Panc1 (cell line): ENCODE measurements at regions not wholly inside any gene's neighbourhood (a gene's known extent, or its start where the extent isn't known, plus 50 kb on each side); places are given as distances from the start of the nearest gene placed in this dataset.

Source experiments
- ATAC-seq: fragments of 200-7000 bp; cut with Tn5 transposase; 2 replicates; pipeline ENCODE4 v1.9.1; 2020; ENCODE audit warnings: mild to moderate bottlenecking, moderate library complexity
- BruUV-seq: library from RNA; stranded (reverse); fragments of 400-500 nt; replicated peaks from 2 replicates; lab custom pipeline; 2021; lab: Mats Ljungman, UMichigan
- CTCF ChIA-PET: fragments of 300-600 bp; sonication (Branson Sonifier 250); formaldehyde crosslinking; loops from one replicate; lab custom pipeline; 2022; ENCODE audit warnings: antibody characterized with exemption; lab: Charles Lee
- POLR2A ChIA-PET: fragments of 300-600 bp; sonication (Branson Sonifier 250); formaldehyde crosslinking; loops from one replicate; lab custom pipeline; 2022; ENCODE audit warnings: antibody characterized with exemption; lab: Charles Lee
- DNase-seq: peaks from one replicate; pipeline ENCODE4 v3.0.0-alpha.2; 2010; ENCODE audit warnings: low read depth, low spot score
- H3K27ac ChIP-seq: 2 replicates; pipeline ENCODE4 v1.5.1; 2011; ENCODE audit warnings: mild to moderate bottlenecking, low read length, inconsistent platforms
- H3K27me3 ChIP-seq: fragments of 200-500 bp; sonication (Bioruptor generic); 2 replicates; pipeline ENCODE4 v1.6.0; 2014; ENCODE audit warnings: low read length, inconsistent platforms; ENCODE audit not compliant: control insufficient read depth, insufficient read depth
- H3K36me3 ChIP-seq: fragments of 200-500 bp; sonication (Bioruptor generic); 2 replicates; pipeline ENCODE4 v1.5.1; 2014; ENCODE audit warnings: inconsistent platforms, mild to moderate bottlenecking, low read length, moderate library complexity; ENCODE audit not compliant: control insufficient read depth, insufficient read depth
- H3K4me1 ChIP-seq: 2 replicates; pipeline ENCODE4 v1.5.1; 2011; ENCODE audit warnings: inconsistent platforms, mild to moderate bottlenecking, low read length, moderate library complexity; ENCODE audit not compliant: control insufficient read depth, insufficient read depth
- H3K4me3 ChIP-seq, 2 experiments: 2 replicates each; pipeline ENCODE4 v1.5.1; 2011 to 2012; ENCODE audit warnings: low read depth in 2 of 2, low read length in 2 of 2, mild to moderate bottlenecking in 2 of 2, inconsistent platforms in 1 of 2, moderate library complexity in 1 of 2
- H3K9me3 ChIP-seq: fragments of 200-500 bp; sonication (Bioruptor generic); 2 replicates; pipeline ENCODE4 v1.5.1; 2014; ENCODE audit warnings: low read depth, mild to moderate bottlenecking, inconsistent platforms, low read length, moderate library complexity; ENCODE audit not compliant: control insufficient read depth, insufficient read depth
- CTCF ChIP-seq: fragments of 450-650 bp; IDR thresholded peaks from 2 replicates; pipeline ENCODE4 v1.5.1; 2017; ENCODE audit warnings: mild to moderate bottlenecking
- POLR2AphosphoS5 ChIP-seq: IDR thresholded peaks from 2 replicates; pipeline ENCODE4 v1.6.1; 2012; ENCODE audit warnings: mild to moderate bottlenecking, low read depth, low read length, moderate library complexity
- REST ChIP-seq, 2 experiments: IDR thresholded peaks; 2 replicates each; pipeline ENCODE4 v1.6.1; 2011 to 2012; ENCODE audit warnings: low read depth in 2 of 2, control low read depth in 1 of 2, low read length in 1 of 2, mild to moderate bottlenecking in 1 of 2, moderate library complexity in 1 of 2; ENCODE audit not compliant: insufficient read depth in 1 of 2
- SIN3A ChIP-seq: IDR thresholded peaks from 2 replicates; pipeline ENCODE4 v1.6.1; 2012; ENCODE audit warnings: low read depth, mild to moderate bottlenecking, low read length, moderate library complexity, borderline replicate concordance; ENCODE audit not compliant: insufficient read depth
- TCF7L2 ChIP-seq: IDR thresholded peaks from 2 replicates; pipeline ENCODE4 v1.6.1; 2011; ENCODE audit warnings: mild to moderate bottlenecking, low read depth, low read length, inconsistent platforms
- in situ Hi-C: cut with HindIII; loops from 2 replicates; pipeline ENCODE4 v1.10.0; 2016; ENCODE audit warnings: low sequenced_read_pairs, low pct_unique_long_range_greater_than_20kb
- intact Hi-C: fragments of 100-400 bp; cut with micrococcal nuclease; formaldehyde crosslinking; loops from one replicate; pipeline ENCODE4 v1.10.0; 2022; ENCODE audit not compliant: unreplicated experiment

GRCh38 chr4:85024671-85025070 lies 58.2 kb upstream of the WDFY3 start:
- BruUV-seq = no TSS peak
- no peak for ATAC-seq
- Histone ChIP-seq H3K27me3 (no peaks in the 10 kb centered on the region), H3K4me1 (no peaks in the 10 kb centered on the region), H3K4me3 (no peak overlapping the region), H3K27ac (no peak overlapping the region), H3K36me3 (no peaks in the 10 kb centered on the region), H3K9me3 (no peaks in the 10 kb centered on the region)
- no peak for DNase-seq
- TF ChIP-seq CTCF (no peak), SIN3A (no peak), REST (IDR thresholded peaks at IDR 0.05; ENCODE audit: insufficient read depth in 1 of 2, low read depth in 2 of 2, low read length in 1 of 2) (no peak), POLR2AphosphoS5 (no peak), TCF7L2 (no peak)
- in situ Hi-C loops = no loop called here
- ChIA-PET CTCF (no interaction called here), POLR2A (no interaction called here)
- intact Hi-C loops = no loop called here

- no peak overlapping the region for H3K4me3 ChIP-seq
- ATAC-seq (no peak), DNase-seq (no peak)
- no peaks in the 10 kb centered on the region for H3K4me1 ChIP-seq
- in situ Hi-C loops = no loop called here
- no TSS peak for BruUV-seq
- POLR2A ChIA-PET = no interaction called here
- CTCF ChIA-PET = no interaction called here
- intact Hi-C loops = no loop called here
- TF ChIP-seq POLR2AphosphoS5 = no peak
- TF ChIP-seq REST (IDR thresholded peaks at IDR 0.05; ENCODE audit: insufficient read depth in 1 of 2, low read depth in 2 of 2, low read length in 1 of 2) = no peak
- TF ChIP-seq TCF7L2 = no peak
- TF ChIP-seq SIN3A = no peak
- no peak for TF ChIP-seq CTCF
- H3K36me3 ChIP-seq = no peaks in the 10 kb centered on the region
- H3K9me3 ChIP-seq = no peaks in the 10 kb centered on the region
- H3K27ac ChIP-seq = no peak overlapping the region
- no peaks in the 10 kb centered on the region for H3K27me3 ChIP-seq
These were observed 62.4 kb upstream of the WDFY3 start for GRCh38 chr4:85028910-85029309.
